H9 (cell line): ENCODE measurements at regions not wholly inside any gene's neighbourhood (a gene's known extent, or its start where the extent isn't known, plus 50 kb on each side); places are given as distances from the start of the nearest gene placed in this dataset.

ENCODE experiments used
- DNase-seq: peaks from one replicate; pipeline ENCODE4 v3.0.0-alpha.2; 2017
- H2AFZ ChIP-seq: one replicate; pipeline ENCODE4 v1.6.1; 2013; ENCODE audit warnings: mild to moderate bottlenecking, low read length, control low read depth, moderate library complexity
- H2AK5ac ChIP-seq: 2 replicates; pipeline ENCODE4 v1.6.1; 2013; ENCODE audit warnings: low read length, control low read depth, mixed read lengths; ENCODE audit not compliant: insufficient read length
- H2BK120ac ChIP-seq: one replicate; pipeline ENCODE4 v1.6.1; 2013; ENCODE audit warnings: low read depth, mild to moderate bottlenecking, low read length, control low read depth, inconsistent platforms; ENCODE audit not compliant: poor library complexity, severe bottlenecking
- H2BK12ac ChIP-seq: 2 replicates; pipeline ENCODE4 v1.6.1; 2013; ENCODE audit warnings: low read length, control low read depth, mixed read lengths, low read depth; ENCODE audit not compliant: insufficient read length
- H2BK15ac ChIP-seq: 2 replicates; pipeline ENCODE4 v1.6.1; 2013; ENCODE audit warnings: low read depth, low read length, control low read depth
- H2BK20ac ChIP-seq: one replicate; pipeline ENCODE4 v1.6.1; 2013; ENCODE audit warnings: low read depth, mild to moderate bottlenecking, low read length, control low read depth, inconsistent platforms; ENCODE audit not compliant: poor library complexity, severe bottlenecking
- H2BK5ac ChIP-seq: 2 replicates; pipeline ENCODE4 v1.6.1; 2013; ENCODE audit warnings: low read length, control low read depth, mixed read lengths; ENCODE audit not compliant: insufficient read length
- H3K14ac ChIP-seq: 2 replicates; pipeline ENCODE4 v1.6.1; 2013; ENCODE audit warnings: low read length, control low read depth; ENCODE audit not compliant: insufficient read depth
- H3K18ac ChIP-seq: 2 replicates; pipeline ENCODE4 v1.6.1; 2013; ENCODE audit warnings: low read depth, mild to moderate bottlenecking, mixed read lengths, low read length, control low read depth; ENCODE audit not compliant: insufficient read length
- H3K23ac ChIP-seq: 2 replicates; pipeline ENCODE4 v1.6.1; 2013; ENCODE audit warnings: low read length, control low read depth, mixed read lengths, low read depth; ENCODE audit not compliant: insufficient read length
- H3K23me2 ChIP-seq: 2 replicates; pipeline ENCODE4 v1.6.1; 2013; ENCODE audit warnings: low read depth, mild to moderate bottlenecking, mixed read lengths, low read length, control low read depth; ENCODE audit not compliant: insufficient read length, poor library complexity, severe bottlenecking
- H3K27ac ChIP-seq: 2 replicates; pipeline ENCODE4 v1.5.1; 2013; ENCODE audit warnings: low read length, control low read depth, mixed read lengths, low read depth; ENCODE audit not compliant: insufficient read length
- H3K27me3 ChIP-seq: 2 replicates; pipeline ENCODE4 v1.6.1; 2013; ENCODE audit warnings: low read length, control low read depth, inconsistent platforms; ENCODE audit not compliant: insufficient read depth
- H3K4ac ChIP-seq: 2 replicates; pipeline ENCODE4 v1.6.1; 2013; ENCODE audit warnings: low read depth, mild to moderate bottlenecking, control low read depth, inconsistent platforms, low read length, moderate library complexity
- H3K4me1 ChIP-seq: 2 replicates; pipeline ENCODE4 v1.6.1; 2013; ENCODE audit warnings: low read length, control low read depth, inconsistent platforms; ENCODE audit not compliant: insufficient read depth
- H3K4me2 ChIP-seq: 2 replicates; pipeline ENCODE4 v1.6.1; 2013; ENCODE audit warnings: low read length, control low read depth, mixed read lengths; ENCODE audit not compliant: insufficient read length, insufficient read depth
- H3K56ac ChIP-seq: 2 replicates; pipeline ENCODE4 v1.6.1; 2013; ENCODE audit warnings: low read depth, mild to moderate bottlenecking, mixed read lengths, low read length, control low read depth; ENCODE audit not compliant: insufficient read length
- H3K79me1 ChIP-seq: 2 replicates; pipeline ENCODE4 v1.6.1; 2013; ENCODE audit warnings: low read depth, mild to moderate bottlenecking, moderate library complexity, low read length, control low read depth, inconsistent platforms; ENCODE audit not compliant: insufficient read depth, poor library complexity, severe bottlenecking
- H3K79me2 ChIP-seq: 2 replicates; pipeline ENCODE4 v1.6.1; 2013; ENCODE audit warnings: low read length, control low read depth, inconsistent platforms; ENCODE audit not compliant: insufficient read depth
- H3K9ac ChIP-seq: 2 replicates; pipeline ENCODE4 v1.6.1; 2013; ENCODE audit warnings: low read length, control low read depth, mixed read lengths; ENCODE audit not compliant: insufficient read length; ENCODE audit errors: extremely low read depth
- H3K9me3 ChIP-seq: one replicate; pipeline ENCODE4 v1.6.1; 2013; ENCODE audit warnings: low read depth, low read length, inconsistent platforms; ENCODE audit not compliant: control insufficient read depth
- H3T11ph ChIP-seq: one replicate; pipeline ENCODE4 v1.6.1; 2013; ENCODE audit warnings: mild to moderate bottlenecking, low read length, control low read depth, inconsistent platforms
- H4K20me1 ChIP-seq: one replicate; pipeline ENCODE4 v1.6.1; 2013; ENCODE audit not compliant: control insufficient read depth, insufficient read length, insufficient read depth
- H4K5ac ChIP-seq: 2 replicates; pipeline ENCODE4 v1.6.1; 2013; ENCODE audit warnings: low read depth, mild to moderate bottlenecking, mixed read lengths, low read length, control low read depth; ENCODE audit not compliant: insufficient read length
- H4K8ac ChIP-seq: replicated peaks from 2 replicates; pipeline ENCODE4 v1.6.1; 2013; ENCODE audit warnings: low read length, control low read depth, mixed read lengths, low read depth; ENCODE audit not compliant: insufficient read length
- H4K91ac ChIP-seq: 2 replicates; pipeline ENCODE4 v1.6.1; 2013; ENCODE audit warnings: low read depth, mild to moderate bottlenecking, moderate library complexity, mixed read lengths, low read length, control low read depth; ENCODE audit not compliant: insufficient read length
- H3K27ac Mint-ChIP-seq, 3 experiments: 2 replicates in 2 of 3; 3 replicates in 1 of 3; pipeline ENCODE4 v1.8.0; 2020 to 2021; ENCODE audit warnings: mixed read lengths in 3 of 3, mild to moderate bottlenecking in 1 of 3, moderate library complexity in 1 of 3
- H3K27me3 Mint-ChIP-seq: 2 replicates; pipeline ENCODE4 v1.8.0; 2021; ENCODE audit warnings: low read depth, mild to moderate bottlenecking, moderate library complexity, mixed read lengths
- H3K36me3 Mint-ChIP-seq, 3 experiments: 2 replicates in 2 of 3; 3 replicates in 1 of 3; pipeline ENCODE4 v1.8.0; 2020 to 2021; ENCODE audit warnings: low read depth in 3 of 3, mixed read lengths in 3 of 3; ENCODE audit not compliant: insufficient read depth in 1 of 3
- H3K4me1 Mint-ChIP-seq, 2 experiments: 2 replicates each; pipeline ENCODE4 v1.8.0; 2020; ENCODE audit warnings: mixed read lengths in 2 of 2
- H3K4me3 Mint-ChIP-seq, 2 experiments: 2 replicates in 1 of 2; 3 replicates in 1 of 2; pipeline ENCODE4 v1.8.0; 2020 to 2021; ENCODE audit warnings: mild to moderate bottlenecking in 2 of 2, mixed read lengths in 2 of 2, moderate library complexity in 1 of 2
- H3K9me3 Mint-ChIP-seq, 2 experiments: 2 replicates in 1 of 2; 3 replicates in 1 of 2; pipeline ENCODE4 v1.8.0; 2020; ENCODE audit warnings: mild to moderate bottlenecking in 2 of 2, mixed read lengths in 2 of 2, moderate library complexity in 1 of 2
- CTCF ChIP-seq: fragments of 200-600 bp; sonication (generic); conservative IDR thresholded peaks from 3 replicates; pipeline ENCODE4 v1.8.0; 2021; ENCODE audit warnings: antibody characterized with exemption, mild to moderate bottlenecking
- WGBS: extraction: QIAGEN DNeasy Blood & Tissue Kit; methylation state at CpG from one replicate; pipeline ENCODE4 v1.1.7; 2013; ENCODE audit warnings: missing lambda C conversion rate, low lambda C conversion rate, mixed read lengths; ENCODE audit not compliant: insufficient read length; ENCODE audit errors: extremely low coverage; 5-methylcytosine and 5-hydroxymethylcytosine counted together

- no peak overlapping the region for H3T11ph ChIP-seq
- peaks cover 15 to 17% of the 10 kb centered on the region in 2 experiments; a peak in 4 of 5 replicates for H3K9me3 Mint-ChIP-seq
- H3K18ac ChIP-seq = no peak overlapping the region
- no peak overlapping the region for H2BK15ac ChIP-seq
- no peaks in the 10 kb centered on the region for H3K27me3 ChIP-seq
- H3K23me2 ChIP-seq = no peaks in the 10 kb centered on the region
- H3K23ac ChIP-seq = no peak overlapping the region
- no peak for TF ChIP-seq CTCF
- H3K56ac ChIP-seq = no peak overlapping the region
- H2BK5ac ChIP-seq = no peak overlapping the region
- H3K27ac ChIP-seq = no peak overlapping the region
- DNase-seq = no peak
- no peak overlapping the region for H2AK5ac ChIP-seq
- H3K4me1 Mint-ChIP-seq = no peaks in the 10 kb centered on the region
- 0 out of 7 replicates have a peak overlapping the region, but pooled peaks of 1 of the 3 experiments have one; percentile 19 for H3K27ac Mint-ChIP-seq
- H3K27me3 Mint-ChIP-seq = no peaks in the 10 kb centered on the region
- no peak overlapping the region for H3K14ac ChIP-seq
- WGBS = no CpG with 5 or more reads among the region's 1 CpG
- H4K8ac ChIP-seq = no peak overlapping the region
- H3K4me2 ChIP-seq = no peak overlapping the region
- no peak overlapping the region for H2BK120ac ChIP-seq
- H4K91ac ChIP-seq = no peak overlapping the region
- no peaks in the 10 kb centered on the region for H3K4me1 ChIP-seq
- H2BK20ac ChIP-seq = no peak overlapping the region
- H4K20me1 ChIP-seq = no peaks in the 10 kb centered on the region
- no peak overlapping the region for H3K4me3 Mint-ChIP-seq
- H3K79me1 ChIP-seq = no peaks in the 10 kb centered on the region
- no peak overlapping the region for H3K9ac ChIP-seq
- H3K79me2 ChIP-seq = no peaks in the 10 kb centered on the region
- peaks cover 0 to 23% (median 8%) of the 10 kb centered on the region in 3 experiments for H3K36me3 Mint-ChIP-seq
- no peaks in the 10 kb centered on the region for H3K9me3 ChIP-seq
- no peak overlapping the region for H3K4ac ChIP-seq
- H2AFZ ChIP-seq = no peak overlapping the region
- no peak overlapping the region for H2BK12ac ChIP-seq
- H4K5ac ChIP-seq = no peak overlapping the region
Observed at GRCh38 chr5:164876793-164877192, 1371.4 kb downstream of the MAT2B start.
